NB4 (cell line): ENCODE measurements at regions not wholly inside any gene's neighbourhood (a gene's known extent, or its start where the extent isn't known, plus 50 kb on each side); places are given as distances from the start of the nearest gene placed in this dataset.

Experiments
- MYC ChIP-seq: IDR thresholded peaks from 2 replicates; pipeline ENCODE4 v1.6.1; 2011; ENCODE audit warnings: low read depth, low read length
- POLR2A ChIP-seq: IDR thresholded peaks from 2 replicates; pipeline ENCODE4 v1.6.1; 2011; ENCODE audit warnings: mild to moderate bottlenecking; ENCODE audit not compliant: insufficient read length; ENCODE audit errors: extremely low read depth
- TF ChIP-seq, protein P1 (sequence below): IDR thresholded peaks from one replicate; pipeline ENCODE4 v1.5.1; 2012; ENCODE audit warnings: low read depth, low read length
- TF ChIP-seq, protein P2 (sequence below): IDR thresholded peaks from 2 replicates; pipeline ENCODE4 v1.6.1; 2011; ENCODE audit warnings: low read depth, low read length

DNA sequence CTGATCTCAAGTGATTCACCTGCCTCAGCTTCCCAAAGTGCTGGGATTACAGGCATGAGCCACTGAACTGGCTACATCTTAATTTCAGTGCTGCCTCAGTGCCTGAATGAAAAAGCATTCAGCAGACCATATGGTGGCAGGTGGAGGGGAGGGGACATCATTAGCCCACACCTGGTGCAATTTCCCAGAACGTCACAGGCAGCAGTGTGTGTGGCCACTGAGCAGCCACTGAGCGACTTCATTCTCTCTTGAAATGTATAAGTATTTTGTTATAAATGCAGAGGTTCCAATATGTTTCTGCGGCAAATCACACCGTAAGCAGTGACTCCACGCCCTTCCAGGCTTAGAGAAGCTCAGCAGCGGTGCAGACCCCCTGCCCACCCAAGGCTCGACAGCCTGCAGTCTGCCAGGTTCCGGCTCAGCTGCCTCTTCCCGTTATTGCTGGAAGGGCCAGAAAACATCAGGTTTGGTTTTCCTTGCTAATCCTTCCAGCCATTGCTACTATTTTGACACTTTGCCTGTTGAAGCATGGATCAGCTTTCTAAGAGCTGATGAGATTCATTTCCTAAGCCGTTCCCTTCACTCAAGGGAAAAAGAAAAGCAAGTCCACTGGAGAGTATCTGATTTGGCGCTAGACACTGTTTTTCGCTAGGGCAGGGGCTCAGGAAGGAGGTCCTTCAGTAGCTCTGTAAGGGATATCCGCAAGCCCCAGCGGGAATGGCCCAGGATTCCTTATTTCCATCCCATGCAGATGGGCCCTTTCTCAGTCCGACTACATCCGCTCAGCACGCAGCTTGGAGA is 250.7 kb downstream of the VAPA start:
- TF ChIP-seq, protein P1, sequence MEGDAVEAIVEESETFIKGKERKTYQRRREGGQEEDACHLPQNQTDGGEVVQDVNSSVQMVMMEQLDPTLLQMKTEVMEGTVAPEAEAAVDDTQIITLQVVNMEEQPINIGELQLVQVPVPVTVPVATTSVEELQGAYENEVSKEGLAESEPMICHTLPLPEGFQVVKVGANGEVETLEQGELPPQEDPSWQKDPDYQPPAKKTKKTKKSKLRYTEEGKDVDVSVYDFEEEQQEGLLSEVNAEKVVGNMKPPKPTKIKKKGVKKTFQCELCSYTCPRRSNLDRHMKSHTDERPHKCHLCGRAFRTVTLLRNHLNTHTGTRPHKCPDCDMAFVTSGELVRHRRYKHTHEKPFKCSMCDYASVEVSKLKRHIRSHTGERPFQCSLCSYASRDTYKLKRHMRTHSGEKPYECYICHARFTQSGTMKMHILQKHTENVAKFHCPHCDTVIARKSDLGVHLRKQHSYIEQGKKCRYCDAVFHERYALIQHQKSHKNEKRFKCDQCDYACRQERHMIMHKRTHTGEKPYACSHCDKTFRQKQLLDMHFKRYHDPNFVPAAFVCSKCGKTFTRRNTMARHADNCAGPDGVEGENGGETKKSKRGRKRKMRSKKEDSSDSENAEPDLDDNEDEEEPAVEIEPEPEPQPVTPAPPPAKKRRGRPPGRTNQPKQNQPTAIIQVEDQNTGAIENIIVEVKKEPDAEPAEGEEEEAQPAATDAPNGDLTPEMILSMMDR, result no peak
- no peak for TF ChIP-seq POLR2A
- TF ChIP-seq, protein P2, sequence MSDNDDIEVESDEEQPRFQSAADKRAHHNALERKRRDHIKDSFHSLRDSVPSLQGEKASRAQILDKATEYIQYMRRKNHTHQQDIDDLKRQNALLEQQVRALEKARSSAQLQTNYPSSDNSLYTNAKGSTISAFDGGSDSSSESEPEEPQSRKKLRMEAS, result no peak
- TF ChIP-seq MYC, result no peak
